ENCODE measurements at regions not wholly inside any gene's neighbourhood (a gene's known extent, or its start where the extent isn't known, plus 50 kb on each side); places are given as distances from the start of the nearest gene placed in this dataset.

GRCh38 chr18:70417847-70418246 is 129.0 kb downstream of the SOCS6 start:
- no peak for TF ChIP-seq EZH2 (IDR thresholded peaks at IDR 0.05; ENCODE audit: borderline replicate concordance, low read depth, low read length, poor library complexity, severe bottlenecking)
- TF ChIP-seq CTCF (conservative IDR thresholded peaks at IDR 0.05; ENCODE audit: low read depth, low read length) = no peak

Data from A673 (cell line).